Panc1 (cell line): ENCODE measurements at regions not wholly inside any gene's neighbourhood (a gene's known extent, or its start where the extent isn't known, plus 50 kb on each side); places are given as distances from the start of the nearest gene placed in this dataset.

Source experiments
- POLR2AphosphoS5 ChIP-seq: IDR thresholded peaks from 2 replicates; pipeline ENCODE4 v1.6.1; 2012; ENCODE audit warnings: mild to moderate bottlenecking, low read depth, low read length, moderate library complexity
- TF ChIP-seq, protein P1 (sequence below): fragments of 450-650 bp; IDR thresholded peaks from 2 replicates; pipeline ENCODE4 v1.5.1; 2017; ENCODE audit warnings: mild to moderate bottlenecking

GRCh38 chr1:212533148-212533517, 75.4 kb upstream of the ATF3 start:
- TF ChIP-seq, protein P1, sequence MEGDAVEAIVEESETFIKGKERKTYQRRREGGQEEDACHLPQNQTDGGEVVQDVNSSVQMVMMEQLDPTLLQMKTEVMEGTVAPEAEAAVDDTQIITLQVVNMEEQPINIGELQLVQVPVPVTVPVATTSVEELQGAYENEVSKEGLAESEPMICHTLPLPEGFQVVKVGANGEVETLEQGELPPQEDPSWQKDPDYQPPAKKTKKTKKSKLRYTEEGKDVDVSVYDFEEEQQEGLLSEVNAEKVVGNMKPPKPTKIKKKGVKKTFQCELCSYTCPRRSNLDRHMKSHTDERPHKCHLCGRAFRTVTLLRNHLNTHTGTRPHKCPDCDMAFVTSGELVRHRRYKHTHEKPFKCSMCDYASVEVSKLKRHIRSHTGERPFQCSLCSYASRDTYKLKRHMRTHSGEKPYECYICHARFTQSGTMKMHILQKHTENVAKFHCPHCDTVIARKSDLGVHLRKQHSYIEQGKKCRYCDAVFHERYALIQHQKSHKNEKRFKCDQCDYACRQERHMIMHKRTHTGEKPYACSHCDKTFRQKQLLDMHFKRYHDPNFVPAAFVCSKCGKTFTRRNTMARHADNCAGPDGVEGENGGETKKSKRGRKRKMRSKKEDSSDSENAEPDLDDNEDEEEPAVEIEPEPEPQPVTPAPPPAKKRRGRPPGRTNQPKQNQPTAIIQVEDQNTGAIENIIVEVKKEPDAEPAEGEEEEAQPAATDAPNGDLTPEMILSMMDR, result no peak
- TF ChIP-seq POLR2AphosphoS5, result no peak
